DMS153 treated with DMSO at 0.1 percent for 48 hours (cell line): ENCODE measurements at regions not wholly inside any gene's neighbourhood (a gene's known extent, or its start where the extent isn't known, plus 50 kb on each side); places are given as distances from the start of the nearest gene placed in this dataset.

Experiments used
- DNase-seq: peaks from one replicate; lab custom pipeline; 2025; ENCODE audit not compliant: unreplicated experiment; lab: John Stamatoyannopoulos, UW

DNA sequence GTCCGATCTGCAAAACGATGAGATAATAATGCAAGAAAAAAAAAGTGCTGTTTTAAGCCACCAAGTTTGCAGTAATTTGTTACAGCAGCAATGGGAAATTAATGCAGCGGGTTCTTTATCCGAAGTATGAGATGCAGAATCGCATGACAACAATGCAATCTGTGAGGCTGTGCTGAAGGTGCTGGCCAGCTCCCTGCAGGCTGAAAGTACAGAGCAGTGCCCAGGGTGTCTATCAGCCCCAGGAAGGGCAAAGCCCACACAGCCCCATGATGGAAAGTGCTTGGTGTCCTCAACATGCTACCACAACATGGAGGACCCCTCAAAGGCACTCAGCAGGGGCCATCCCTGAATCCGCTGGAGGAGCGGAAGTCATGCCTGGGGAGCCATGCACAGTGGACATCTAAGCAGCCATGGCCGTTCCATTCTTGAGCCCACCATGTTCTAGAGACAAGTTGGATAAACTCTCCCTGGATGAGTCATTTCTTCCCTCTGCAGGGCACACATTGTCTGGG, 199.5 kb upstream of the PFKP start:
- no peak for DNase-seq

DNA sequence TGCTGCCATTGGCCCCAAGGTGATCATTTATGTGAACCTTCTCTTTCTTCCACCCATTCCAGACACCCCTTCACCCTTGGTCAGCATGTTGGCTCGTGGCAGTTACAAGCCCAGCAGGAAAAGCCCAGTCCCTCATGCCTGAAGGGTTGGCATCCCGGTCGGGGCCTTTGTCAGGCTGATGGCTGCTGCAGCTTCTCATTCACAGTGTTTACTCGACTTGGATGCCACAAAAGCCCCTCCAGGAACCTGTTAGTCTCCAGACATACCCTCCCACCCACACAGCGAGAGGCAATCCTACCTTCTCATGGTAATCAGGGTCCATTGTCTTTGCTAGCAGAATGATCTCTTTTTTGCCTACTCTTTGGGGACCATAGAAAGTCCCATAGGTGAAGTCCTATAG, 200.8 kb upstream of the PFKP start:
- DNase-seq = no peak

DNA sequence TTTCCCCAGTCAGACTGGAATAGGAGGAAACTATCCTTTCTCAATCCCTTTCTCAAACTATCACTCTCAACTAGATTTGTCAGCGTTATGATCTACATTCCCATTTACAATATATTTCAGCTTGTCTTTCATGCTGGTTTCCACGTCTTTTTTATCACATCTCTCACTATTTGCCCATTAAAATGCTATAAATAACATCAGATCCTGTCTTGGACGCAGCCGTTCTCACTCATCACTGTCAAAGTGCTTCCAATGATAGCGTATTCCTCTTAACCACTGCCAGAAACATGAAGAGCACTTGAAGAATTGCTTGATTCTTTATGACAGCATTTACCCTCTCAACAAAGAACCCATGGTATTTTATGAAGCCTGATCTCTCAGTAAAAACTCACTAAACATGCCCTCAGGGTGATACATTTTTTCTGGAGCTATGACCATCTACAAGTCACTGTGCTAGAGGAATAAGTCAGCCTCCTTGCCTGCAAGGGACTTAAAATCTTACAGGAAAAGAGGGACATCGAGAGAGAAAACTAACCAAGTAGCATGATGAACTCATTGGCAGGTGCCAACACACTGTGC, 205.6 kb upstream of the PFKP start:
- DNase-seq = no peak

DNA sequence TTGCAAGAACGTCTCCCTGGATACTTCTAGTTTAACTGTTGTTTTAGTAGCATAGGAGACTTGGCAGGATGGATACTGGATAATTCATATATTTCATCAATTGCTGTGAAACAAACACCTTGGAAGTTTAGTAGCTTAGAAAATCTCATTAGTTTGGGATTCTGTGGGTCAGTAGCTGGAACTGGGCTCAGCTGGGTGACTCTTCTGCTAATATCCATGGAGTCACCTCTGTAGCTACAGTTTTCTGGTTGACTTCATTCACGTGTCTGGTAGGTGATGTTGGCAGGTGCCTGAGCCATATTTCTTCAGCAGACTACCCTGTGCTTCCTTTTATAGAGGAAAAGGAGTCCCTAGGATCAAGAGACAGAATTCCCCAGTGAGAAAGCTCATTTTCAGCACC, 208.9 kb upstream of the PFKP start:
- no peak for DNase-seq

DNA sequence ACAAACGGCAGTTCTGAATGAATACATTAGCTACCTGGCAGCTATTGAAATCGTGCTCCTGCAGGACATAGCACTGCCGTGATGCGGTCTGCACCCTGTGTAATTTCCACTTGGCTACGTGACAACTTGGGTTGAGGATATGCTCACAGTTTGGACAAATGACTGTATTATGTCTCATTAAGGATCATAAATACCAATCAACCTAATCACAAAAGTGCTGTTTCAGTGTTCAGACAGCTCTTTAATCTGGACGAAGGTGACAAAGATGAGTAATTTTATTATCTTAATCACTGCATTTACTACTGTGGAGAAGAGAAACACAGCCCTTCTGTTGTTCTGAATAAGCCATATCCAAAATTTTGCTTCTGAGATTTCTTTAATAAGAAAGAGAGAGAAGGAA, 210.8 kb upstream of the PFKP start:
- DNase-seq = no peak

DNA sequence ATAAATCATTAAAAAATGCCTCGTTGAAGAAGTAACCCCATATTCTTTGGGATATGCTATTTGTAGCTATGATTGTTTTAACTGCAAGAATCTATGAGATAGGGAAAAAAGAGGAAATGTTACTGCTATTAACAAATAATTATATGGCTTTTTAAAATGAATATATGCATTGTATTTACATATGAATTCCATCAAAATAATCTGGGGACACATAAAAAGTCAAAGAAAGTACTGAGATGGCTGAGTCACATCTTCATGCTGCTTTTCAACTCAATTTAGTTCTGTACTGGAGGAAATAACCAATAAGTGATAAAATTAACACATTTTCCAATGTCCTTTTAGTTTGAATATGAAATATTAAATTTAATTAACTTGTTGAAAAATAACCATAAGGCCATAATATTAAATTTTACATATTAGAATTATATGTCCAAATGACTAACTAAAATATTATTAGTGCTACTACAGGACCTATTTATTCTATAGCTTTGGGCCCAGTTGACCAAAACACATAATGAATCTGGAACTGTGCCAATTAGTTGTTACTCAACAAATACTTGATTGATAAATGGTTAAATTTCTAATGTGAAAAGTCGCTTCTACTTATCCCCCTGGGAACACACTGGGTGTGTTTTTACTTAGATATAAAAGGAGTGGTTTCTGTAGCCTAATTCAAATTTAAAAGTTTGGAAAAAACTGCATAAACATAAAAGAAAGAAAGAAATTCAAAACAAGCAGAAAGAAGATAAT, 214.6 kb upstream of the PFKP start:
- DNase-seq = no peak

DNA sequence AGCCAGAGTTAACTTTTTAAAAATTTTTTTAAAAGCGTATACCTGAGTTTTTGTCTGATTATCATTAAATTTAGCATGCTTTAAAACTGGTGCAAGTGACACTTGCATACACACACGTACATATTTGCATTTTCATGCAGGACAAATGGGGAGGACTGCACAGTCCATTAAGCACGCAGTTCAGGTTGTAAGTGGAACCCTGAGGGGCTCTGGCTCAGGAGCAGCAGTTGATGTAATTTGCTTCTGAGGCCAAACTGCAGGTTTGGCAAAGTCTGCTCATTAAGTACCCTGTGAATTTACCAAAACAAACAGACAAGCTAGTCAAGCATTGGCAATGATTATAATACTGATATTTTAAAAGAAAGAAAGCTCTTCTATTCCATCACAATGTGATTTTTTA, 215.8 kb upstream of the PFKP start:
- no peak for DNase-seq

DNA sequence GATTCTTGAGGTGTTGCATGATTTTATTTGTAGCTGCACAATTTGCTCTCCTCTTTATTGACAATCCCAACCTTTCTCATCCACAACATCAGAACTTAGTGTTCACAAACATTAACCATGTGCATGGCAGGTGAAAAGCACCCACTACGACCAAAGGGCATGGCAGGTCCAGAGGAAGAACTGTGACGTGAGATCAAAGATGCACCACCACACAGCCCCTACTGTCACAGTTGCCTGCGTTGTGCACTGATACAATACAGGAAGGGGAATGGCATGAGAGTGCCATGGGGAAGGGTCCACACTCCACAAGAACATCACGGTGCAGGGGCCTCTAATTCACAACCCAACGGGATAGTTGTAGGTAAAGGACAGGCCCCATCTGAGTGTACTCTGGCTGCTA, 217.1 kb upstream of the PFKP start:
- DNase-seq = no peak

DNA sequence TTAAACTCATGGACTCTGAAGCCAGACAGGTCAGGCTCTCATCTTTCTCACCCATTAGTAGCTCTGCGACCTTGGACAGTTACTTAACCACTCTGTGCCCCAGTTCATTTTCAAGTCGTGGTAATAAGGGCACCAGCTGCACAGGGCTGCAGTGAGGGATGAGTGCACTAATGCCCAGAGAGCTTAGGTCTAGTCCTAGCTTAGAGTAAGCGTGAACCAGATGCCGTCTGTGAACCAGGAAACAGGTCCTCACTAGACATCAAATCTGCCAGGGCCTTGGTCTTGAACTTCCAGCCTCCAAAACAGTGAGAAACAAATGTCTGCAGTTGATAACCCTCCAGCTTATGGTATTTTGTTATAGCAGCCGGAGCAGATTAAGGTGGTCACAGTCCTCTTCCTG, 222.4 kb upstream of the PFKP start:
- no peak for DNase-seq

DNA sequence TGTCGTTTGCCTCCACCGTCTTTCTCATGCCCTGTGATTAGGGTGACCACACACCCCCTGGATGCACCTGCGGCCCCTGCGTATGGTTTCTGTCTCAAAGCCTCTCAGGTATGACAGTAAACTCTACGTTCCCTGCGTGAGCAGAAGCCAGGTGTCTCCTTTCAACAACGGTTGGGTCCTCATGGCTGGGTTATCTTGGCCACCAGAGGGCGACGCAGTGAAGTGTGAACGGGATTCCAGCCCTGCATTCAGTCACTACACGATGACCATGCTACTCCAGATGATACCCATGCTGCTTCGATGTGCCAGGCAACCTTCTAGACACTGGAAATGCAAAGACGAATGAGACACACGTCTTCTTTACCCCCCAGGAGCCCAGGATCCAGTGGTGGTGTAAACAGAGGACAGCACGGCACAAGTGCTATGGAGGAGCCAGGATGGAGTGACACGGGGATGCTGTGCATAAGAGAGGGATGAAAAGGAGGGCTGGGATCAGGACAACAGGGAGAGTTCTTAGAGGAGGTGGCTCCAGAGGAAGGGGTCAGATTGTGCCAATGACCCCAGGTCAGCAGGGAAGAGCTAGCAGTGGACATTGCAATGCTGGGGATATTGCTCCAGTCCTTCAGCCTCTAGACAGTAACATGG, 228.1 kb upstream of the PFKP start:
- no peak for DNase-seq

DNA sequence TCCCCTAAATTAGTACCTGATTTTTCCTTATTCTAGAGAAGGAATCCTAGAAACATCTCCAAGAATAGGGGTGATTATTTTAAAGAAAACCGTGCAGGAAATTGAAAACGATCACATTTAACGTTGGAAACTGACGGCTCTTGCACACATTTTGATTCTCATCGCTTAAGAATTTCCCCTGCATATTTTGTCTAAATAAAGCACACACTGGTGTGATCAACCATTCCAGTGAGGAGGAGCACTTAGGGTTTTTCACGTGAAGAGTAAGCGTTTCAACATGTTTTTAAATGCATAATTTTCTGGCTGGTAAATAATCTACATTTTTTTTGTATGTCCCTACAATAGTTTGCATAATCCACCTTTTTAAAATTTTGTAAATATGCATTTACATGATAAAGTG, 229.7 kb upstream of the PFKP start:
- DNase-seq = no peak

DNA sequence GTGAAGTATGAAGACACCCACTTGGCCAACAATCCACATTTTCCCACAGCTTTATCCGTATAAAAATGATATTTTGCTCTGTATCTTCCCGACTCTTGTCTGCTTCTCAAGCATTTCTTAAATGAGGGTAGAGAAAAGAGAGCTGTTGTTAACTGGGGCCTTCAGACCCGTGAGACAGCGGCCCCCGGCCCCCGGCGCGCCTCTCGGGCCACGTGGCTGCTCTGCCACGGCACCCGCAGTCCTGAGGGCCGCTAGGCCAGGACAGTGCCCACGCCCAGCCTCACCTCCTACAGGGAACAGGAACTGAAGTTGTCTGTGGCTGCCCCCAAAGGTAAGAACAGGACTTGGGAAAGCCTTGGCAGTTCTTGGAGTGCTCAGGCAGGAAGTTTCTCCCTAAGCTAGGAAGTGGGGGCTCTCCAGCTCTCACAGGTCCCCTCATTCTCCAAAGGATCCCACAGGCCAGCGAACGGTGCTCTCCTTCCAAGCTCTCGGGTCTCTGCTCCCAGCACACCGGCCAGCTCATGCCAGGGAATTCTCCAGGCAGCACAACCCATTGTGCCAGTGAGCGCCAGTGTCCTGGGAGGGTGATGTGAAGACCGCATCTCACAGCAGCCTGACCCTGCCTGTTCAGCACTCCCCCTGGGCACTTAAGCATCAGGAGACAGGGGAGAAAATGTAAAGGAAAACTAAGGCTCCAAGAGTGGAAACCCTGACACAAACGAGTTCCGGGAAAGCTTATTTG, 230.3 kb upstream of the PFKP start:
- no peak for DNase-seq

DNA sequence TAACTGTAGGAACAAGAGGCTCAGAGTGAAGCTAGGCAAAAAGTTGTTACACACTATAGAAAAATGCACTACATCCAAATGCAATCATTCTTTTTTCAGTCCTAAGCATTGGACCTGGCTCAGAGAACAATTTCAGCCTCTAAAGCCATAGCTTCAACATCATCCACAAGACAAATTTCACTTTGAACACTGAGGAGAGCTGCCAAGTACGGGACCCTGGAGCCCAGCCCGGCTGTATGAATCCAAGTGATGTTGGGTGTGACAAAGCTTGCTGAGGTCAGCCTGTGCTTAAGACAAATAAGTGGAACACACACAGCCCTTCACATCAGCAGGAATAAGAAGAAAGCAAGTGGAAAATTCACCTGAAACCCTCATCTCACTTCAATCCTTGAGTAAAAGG, 233.1 kb upstream of the PFKP start:
- no peak for DNase-seq

DNA sequence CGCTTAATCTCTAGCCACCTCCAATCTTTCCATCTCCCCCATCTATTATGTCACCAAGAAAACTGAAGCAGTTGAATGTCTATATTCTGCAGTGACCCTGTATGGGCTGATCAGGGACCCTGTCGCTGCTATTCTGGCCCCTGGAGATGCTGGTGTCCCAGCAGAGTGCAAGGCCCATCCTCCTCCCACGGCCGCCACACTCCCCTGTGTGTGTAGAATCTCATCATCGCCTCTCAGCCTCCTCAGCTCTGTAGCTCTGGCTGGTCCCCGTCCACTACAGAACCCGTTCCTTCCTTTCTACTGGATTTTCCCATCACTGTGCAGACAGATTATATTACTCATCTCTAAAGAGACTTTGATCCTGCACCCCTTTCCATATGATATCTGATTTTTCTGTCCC, 235.8 kb upstream of the PFKP start:
- no peak for DNase-seq

DNA sequence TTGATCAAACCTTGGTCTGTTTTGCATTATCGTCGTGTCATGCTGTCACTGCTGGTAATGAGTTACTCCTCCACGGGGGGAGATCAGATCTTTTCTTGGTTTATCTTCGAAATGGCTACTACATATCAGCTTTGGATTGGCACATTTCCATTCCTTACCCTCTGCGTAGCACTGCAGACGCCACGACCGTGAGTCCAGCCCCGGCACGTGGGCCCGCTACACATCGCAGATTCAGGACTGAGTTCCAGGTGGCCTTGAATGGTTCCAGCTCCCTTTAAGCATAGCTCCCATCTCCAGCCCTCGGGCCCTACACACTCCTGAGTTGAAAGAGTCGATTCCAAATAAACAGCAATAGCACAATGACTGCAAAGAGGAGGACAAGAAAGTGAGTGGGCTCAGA, 238.6 kb upstream of the PFKP start:
- no peak for DNase-seq

DNA sequence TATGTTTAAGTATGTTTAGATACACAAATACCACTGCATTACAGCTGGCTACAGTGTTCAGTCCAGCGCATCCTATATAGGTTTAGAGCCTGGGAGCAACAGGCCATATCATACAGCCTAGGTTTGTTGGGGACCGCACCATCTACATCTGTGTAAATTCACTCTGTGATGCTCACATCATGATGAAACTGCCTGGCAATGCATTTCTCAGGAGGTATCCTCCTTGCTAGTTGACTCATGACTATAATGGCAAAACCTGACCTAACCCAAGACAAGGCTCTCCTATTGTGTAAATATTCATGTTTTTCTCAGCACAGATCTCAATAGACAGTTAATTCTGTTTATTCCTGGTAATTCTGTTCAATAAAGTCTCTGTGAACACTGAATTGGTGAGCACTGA, 240.7 kb upstream of the PFKP start:
- DNase-seq = no peak

DNA sequence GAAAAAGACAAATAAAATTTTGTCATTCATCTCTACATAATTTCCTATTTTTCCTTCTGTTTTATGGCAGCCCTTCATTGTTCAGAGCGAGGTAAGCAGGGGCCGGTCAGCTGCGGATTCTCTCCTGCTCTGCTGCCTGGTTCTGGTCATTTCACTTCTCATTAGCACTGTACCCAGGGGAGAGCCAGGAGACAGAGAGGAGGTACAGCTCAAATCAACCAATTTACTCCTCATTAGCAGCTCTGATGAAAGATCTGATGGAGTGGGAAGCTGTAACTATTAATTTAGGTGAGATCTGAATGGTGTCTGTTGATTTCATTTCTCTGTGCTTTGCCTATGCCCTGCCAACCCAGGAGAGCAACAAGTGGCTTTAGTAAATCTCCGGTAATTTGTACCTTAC, 241.5 kb upstream of the PFKP start:
- DNase-seq = no peak

DNA sequence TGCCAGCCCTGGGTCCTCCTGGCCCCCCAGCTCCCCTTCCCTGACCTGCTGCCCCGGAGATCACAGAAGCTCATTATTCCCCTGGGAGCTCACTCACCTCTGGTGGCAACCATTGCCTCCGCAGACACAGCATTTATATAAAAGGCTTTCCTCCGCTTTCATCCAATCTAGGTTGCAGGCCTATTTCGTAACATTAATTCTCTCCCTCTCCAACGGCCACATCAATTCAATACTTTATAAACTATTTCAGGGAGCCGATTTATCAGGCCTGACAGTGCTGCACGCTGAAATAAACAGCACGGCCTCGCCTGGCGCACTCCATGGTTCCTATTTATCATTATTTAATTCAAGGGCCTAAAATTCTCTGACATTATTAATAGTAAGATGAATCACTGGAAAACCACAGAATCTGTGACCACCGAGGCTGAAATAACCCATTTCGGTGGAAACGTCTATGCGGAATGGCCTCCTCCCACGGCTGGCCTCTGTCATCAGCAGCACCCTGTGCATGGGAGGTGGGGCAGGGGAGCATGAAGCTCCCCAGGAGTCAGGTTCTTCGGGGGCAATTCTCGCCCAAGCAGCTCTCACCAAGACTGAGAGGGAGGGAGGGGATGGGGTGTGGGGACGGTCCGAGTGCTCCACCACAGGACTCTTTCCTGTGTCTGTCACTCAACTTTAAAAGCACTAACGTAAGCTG, 249.3 kb upstream of the PFKP start:
- no peak for DNase-seq

DNA sequence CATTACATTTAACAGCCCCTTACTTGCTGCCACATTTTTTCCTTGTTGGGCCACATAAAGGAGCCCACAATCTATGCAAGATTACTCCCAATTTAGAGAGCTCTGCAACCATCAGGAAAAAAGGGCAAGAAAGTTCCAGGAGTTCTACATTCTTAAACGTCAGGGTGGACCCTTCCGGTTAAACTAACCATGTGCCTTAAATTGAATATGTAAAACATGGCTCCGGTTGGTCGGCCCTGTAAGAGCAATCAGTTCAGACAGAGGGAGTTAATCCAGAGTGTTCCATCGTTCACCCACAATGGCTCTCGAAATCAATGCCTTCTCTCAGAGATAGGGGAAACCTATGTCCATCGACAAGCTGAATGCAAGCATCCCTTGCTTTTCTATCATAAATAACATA, 253.7 kb upstream of the PFKP start:
- DNase-seq = no peak

DNA sequence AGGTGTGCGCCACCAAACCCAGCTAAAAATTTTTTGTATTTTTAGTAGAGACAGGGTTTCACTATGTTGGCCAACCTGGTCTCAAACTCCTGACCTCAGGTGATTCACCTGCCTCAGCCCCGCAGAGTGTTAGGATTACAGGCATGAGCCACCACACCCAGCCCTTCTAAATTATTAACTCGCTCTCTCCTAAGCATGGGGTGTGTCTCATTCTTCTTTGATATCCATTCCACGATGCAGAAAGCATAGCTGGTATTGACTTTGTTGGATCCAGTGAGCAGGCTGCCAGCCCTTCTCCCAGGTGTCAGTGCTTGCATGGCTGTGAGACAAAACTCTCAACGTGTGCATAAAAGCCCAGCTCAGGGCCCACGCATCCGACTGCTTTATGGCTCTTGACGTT, 254.1 kb upstream of the PFKP start:
- peak; percentile 13 for DNase-seq

DNA sequence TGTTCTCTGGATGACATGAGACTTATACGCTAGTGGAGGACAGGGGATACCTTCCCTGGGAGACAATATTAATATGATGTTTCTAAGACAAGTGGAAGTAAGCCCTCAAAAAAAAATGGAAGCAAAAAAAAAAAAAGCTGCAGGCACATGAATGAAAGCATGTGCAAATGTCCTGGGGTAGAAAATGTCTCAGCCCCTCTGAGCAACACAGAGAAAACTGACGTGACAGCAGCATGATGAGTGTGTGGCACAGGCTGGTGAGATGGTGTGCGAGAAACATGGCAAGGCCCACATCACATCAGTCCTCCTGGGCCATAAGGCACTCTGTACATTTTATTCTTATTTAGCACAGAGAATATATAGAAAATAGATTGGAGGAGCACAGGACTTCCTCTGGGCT, 254.7 kb upstream of the PFKP start:
- no peak for DNase-seq
